Tongue (tissue), 1 donor: ENCODE measurements at regions not wholly inside any gene's neighbourhood (a gene's known extent, or its start where the extent isn't known, plus 50 kb on each side); places are given as distances from the start of the nearest gene placed in this dataset.

ENCODE experiments used
- DNase-seq: peaks from one replicate; pipeline ENCODE4 v3.0.0-alpha.2; 2015

DNA sequence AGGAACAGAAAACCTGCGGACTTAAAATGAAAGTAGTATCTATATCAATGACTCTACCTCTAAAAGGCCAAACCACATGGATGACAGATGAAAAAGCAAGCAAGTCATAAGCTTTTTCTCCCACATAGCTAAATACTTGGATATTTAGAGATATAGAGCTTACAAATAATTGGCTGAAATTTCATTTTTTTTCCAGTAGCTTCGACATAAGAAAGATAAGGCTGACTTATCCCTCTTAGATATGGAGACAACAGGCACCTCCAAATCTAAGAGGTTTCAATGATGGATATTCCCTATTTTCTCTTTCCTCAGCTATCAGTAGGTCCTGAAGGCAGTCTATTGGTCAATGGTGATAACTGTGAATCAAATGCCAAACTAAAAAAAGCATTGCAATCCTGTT is 460.3 kb downstream of the MEIS1 start:
- no peak for DNase-seq

GRCh38 chr2:66896131-66896530 is 461.2 kb downstream of the MEIS1 start:
- no peak for DNase-seq

DNA sequence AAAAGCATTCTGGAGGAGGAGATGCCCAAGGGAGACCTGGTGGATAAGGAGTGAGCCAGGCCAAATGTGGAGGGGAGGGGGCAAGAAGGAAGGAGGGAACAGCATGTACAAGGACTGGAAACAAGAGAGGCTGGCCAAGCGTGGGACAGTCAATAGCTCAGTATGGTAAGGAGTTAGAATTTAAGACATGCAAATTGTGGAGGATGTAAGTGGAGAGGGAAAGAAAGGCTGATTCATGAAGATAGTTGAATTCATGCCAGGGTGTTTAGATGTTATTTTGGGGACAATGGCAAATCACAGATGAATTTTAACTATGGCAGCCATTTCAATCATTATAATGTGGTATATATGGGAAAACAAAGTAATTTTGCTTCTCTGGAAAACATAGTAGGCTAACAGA is 462.3 kb downstream of the MEIS1 start:
- peak; percentile 28 for DNase-seq

DNA sequence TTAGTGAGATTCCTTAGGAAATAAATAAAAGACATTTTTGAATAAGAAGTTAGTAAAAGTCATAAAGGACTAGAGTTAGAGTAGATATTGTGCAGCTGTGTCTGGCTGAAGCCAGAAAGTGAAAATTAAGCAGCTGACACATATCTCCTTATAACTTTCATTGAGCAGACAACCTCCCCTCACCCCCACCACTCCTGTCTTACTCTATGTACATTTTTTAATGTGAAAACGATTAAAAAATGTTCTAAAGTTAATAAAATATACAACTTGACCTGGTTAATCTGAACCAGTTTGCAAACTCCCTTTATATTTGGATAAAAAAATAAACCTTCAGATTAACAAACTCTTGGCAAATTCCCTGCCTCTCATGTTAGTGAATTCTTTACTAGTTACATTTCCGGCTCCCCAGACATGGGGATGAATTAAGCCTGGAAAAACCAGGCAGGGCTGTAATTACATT is 462.8 kb downstream of the MEIS1 start:
- DNase-seq = peak; percentile 48

GRCh38 chr2:66899109-66899508 is 464.2 kb downstream of the MEIS1 start:
- no peak for DNase-seq

GRCh38 chr2:66899648-66900047 is 464.7 kb downstream of the MEIS1 start:
- no peak for DNase-seq

- DNase-seq = peak; percentile 43
These were observed 466.4 kb downstream of the MEIS1 start for GRCh38 chr2:66901344-66901743.

DNA sequence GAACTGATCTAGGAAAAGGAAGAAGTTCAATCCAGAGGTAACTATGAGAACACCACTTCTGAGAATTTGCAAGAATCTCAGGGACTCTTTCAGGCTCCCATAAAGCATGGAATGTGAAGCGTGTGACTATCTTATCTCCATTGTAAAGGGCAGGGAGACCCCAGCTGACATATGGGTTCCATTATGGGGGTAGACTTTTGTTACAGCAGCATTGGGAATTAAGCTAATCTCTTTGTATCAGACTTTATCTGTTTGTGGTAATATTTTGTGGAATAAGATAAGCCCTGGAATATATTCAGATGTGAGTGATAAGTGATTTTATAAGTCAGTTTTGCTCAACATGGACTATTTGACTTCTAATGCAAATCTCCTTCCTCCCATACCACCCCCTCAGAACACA is 468.3 kb downstream of the MEIS1 start:
- DNase-seq = no peak

GRCh38 chr2:66903745-66904465 is 469.0 kb downstream of the MEIS1 start:
- DNase-seq = no peak

GRCh38 chr2:66915237-66915636 is 480.3 kb downstream of the MEIS1 start:
- no peak for DNase-seq

- no peak for DNase-seq
These were observed 477.8 kb upstream of the ETAA1 start for GRCh38 chr2:66919286-66919685.

- no peak for DNase-seq
These were observed 476.7 kb upstream of the ETAA1 start for GRCh38 chr2:66920415-66920814.

DNA sequence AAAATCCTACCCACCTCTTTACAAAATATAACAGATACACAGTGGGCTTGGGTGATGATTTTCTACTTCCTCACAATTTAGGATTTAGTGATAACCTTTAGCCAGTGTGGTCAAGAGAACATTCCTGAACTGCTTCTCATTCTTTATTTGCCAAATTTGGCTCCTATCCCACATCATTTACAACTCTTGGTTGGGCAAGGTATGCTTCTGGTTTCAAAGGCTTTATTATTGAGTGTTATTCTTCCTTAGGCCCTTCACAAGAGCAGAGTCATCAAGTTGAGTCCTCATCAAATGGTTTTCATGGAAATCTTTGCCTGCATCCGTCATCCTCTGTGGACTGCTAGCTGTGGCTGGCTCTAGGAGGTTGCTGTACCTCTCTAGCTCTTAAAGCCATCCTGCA is 472.0 kb upstream of the ETAA1 start:
- no peak for DNase-seq

GRCh38 chr2:66926594-66927112 is 470.5 kb upstream of the ETAA1 start:
- DNase-seq = no peak

DNA sequence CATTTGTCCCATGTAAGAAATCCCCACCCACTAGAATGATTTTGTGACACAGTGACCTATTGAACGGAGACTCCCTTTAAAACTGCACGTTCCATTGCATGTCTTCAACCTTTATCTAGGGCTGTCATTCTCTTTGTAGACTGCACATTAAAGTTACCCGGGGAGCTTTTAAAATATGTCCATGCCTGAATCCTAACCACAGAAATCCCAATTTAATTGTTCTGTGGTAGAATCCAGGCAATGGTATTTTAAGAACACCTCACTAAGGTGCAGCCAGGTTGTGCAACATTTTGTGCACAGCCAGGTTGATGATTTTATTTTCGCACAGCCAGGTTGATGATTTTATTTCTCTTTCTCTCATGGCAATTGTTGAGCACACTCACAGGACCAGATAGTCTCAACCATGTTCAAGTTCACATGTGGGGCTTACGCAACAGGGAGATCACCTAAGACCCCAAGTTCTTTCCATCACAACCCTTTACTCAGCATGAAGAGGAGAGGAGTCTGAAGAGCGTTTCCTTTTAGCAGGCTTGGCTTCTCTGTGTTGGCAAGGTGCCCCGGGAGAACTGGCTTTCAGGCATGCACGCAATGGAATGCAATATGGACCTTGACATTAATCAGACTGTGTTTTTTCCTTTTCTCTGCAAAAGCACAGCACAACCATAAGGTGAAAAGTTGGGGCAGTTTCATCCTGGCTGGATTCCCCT is 467.3 kb upstream of the ETAA1 start:
- DNase-seq = peak; percentile 78

GRCh38 chr2:66930339-66931220 is 466.6 kb upstream of the ETAA1 start:
- DNase-seq = no peak

GRCh38 chr2:66938471-66938967 is 458.6 kb upstream of the ETAA1 start:
- DNase-seq = no peak

DNA sequence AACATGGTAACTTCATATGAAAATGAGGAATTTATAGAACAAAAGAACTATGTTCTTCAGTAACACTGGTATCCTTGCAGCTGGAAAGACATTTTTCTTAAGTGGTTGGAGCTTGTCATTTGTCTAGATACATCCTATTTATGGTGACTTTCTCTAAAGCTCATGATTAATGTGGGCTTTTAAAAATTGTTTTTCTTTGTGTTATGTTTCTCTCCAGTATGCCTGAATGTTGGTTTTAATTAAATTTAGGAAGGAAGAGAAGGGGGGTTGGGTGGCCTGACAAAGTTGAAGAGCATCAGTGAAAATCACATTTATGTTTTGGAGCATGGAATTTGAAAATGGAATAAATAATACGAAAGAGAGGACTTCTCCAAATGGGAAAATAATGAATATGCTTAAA is 457.1 kb upstream of the ETAA1 start:
- DNase-seq = no peak

GRCh38 chr2:66948234-66948633 is 448.9 kb upstream of the ETAA1 start:
- DNase-seq = no peak

GRCh38 chr2:66957198-66957597 is 439.9 kb upstream of the ETAA1 start:
- DNase-seq = no peak

- no peak for DNase-seq
These were observed 439.5 kb upstream of the ETAA1 start for GRCh38 chr2:66957677-66958076.

DNA sequence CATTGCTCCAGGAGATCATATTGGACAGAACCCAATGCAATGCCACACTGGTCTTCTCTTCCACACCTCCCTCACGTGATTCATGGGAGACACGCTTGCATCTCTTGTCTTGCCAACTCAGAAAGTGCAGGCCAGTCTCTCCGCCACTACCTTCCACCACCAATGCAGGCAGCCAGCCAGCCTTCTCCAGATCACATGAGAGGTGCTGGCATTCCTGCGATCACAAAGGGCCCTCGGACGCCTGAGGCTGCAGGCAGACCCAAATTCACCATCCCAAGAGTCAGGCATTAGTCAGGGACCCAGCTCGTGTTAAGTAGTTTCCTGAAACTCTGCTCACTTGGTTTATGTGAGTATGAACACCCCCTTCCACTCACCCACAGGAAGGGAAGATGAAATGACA is 437.0 kb upstream of the ETAA1 start:
- DNase-seq = no peak

GRCh38 chr2:66962716-66963115 is 434.4 kb upstream of the ETAA1 start:
- DNase-seq = peak; percentile 5
